Body of pancreas (tissue), 4 donors: ENCODE measurements at regions not wholly inside any gene's neighbourhood (a gene's known extent, or its start where the extent isn't known, plus 50 kb on each side); places are given as distances from the start of the nearest gene placed in this dataset.

ENCODE experiments used
- ATAC-seq: fragments of 150-250 bp; one replicate; pipeline ENCODE4 v1.9.1; 2016
- DNase-seq, 4 donors: peaks; one replicate each; pipeline ENCODE4 v3.0.0-alpha.2; 2019
- H3K27ac ChIP-seq, 4 donors: fragments of 200-600 bp; sonication (generic); 1 replicate in 3 of 4; 2 replicates in 1 of 4; pipeline versions ENCODE4 v1.5.1 to v1.6.1; 2016 to 2019; ENCODE audit warnings: mild to moderate bottlenecking in 1 of 4, mixed read lengths in 1 of 4, moderate library complexity in 1 of 4
- H3K27me3 ChIP-seq, 2 donors: fragments of 200-600 bp; sonication (generic); one replicate each; pipeline ENCODE4 v1.6.0; 2016; ENCODE audit warnings: mild to moderate bottlenecking in 1 of 2
- H3K36me3 ChIP-seq, 2 donors: fragments of 200-600 bp; sonication (generic); replicated peaks in 1 of 2; 2 replicates each; pipeline ENCODE4 v1.5.1; 2016; ENCODE audit warnings: low read depth in 2 of 2; ENCODE audit not compliant: insufficient read depth in 1 of 2
- H3K4me1 ChIP-seq: fragments of 200-600 bp; sonication (generic); one replicate; pipeline ENCODE4 v1.6.0; 2016
- H3K4me3 ChIP-seq, 2 donors: fragments of 200-600 bp; sonication (generic); 1 replicate in 1 of 2; 2 replicates in 1 of 2; pipeline ENCODE4 v1.5.1; 2016 to 2019
- H3K9me3 ChIP-seq, 3 donors: fragments of 200-600 bp; sonication (generic); 1 replicate in 2 of 3; 2 replicates in 1 of 3; pipeline ENCODE4 v1.5.1; 2016
- CTCF ChIP-seq, 7 experiments: fragments of 450-650 bp in 4 of 7; fragments of 200-600 bp in 3 of 7; sonication (generic) in 3 of 7; IDR thresholded peaks; one replicate each; pipeline ENCODE4 v1.5.1; 2016 to 2019; ENCODE audit warnings: antibody characterized with exemption in 7 of 7
- POLR2A ChIP-seq, 3 donors: fragments of 450-650 bp; IDR thresholded peaks; one replicate each; pipeline ENCODE4 v1.6.1; 2016; ENCODE audit warnings: antibody characterized with exemption in 3 of 3, mild to moderate bottlenecking in 2 of 3
- WGBS, 2 donors: methylation state at CpG; one replicate each; pipeline ENCODE4 v1.1.5; 2017; 5-methylcytosine and 5-hydroxymethylcytosine counted together
- intact Hi-C: fragments of 100-400 bp; cut with DNase I; formaldehyde crosslinking; loops from one replicate; pipeline ENCODE4 v1.15.1; 2023

GRCh38 chr18:27577265-27577664, 392.2 kb upstream of the CHST9 start:
- DNase-seq (no peak), ATAC-seq (no peak)
- H3K4me3 ChIP-seq = no peak overlapping the region
- H3K36me3 ChIP-seq = no peaks in the 10 kb centered on the region
- H3K27me3 ChIP-seq = no peaks in the 10 kb centered on the region
- intact Hi-C loops = no loop called here
- no peak for TF ChIP-seq CTCF (IDR thresholded peaks at IDR 0.05)
- TF ChIP-seq POLR2A (IDR thresholded peaks at IDR 0.05) = no peak
- H3K9me3 ChIP-seq = no peaks in the 10 kb centered on the region
- no peak overlapping the region for H3K27ac ChIP-seq
- WGBS, 2 donors = 32 to 38% methylated on average over 3 of the region's 3 CpGs
- no peaks in the 10 kb centered on the region for H3K4me1 ChIP-seq

- no peaks in the 10 kb centered on the region for H3K4me1 ChIP-seq
- DNase-seq (no peak), ATAC-seq (no peak)
- TF ChIP-seq POLR2A (IDR thresholded peaks at IDR 0.05) (no peak), CTCF (IDR thresholded peaks at IDR 0.05) (no peak)
- intact Hi-C loops = no loop called here
- H3K27ac ChIP-seq = no peak overlapping the region
- no peak overlapping the region for H3K4me3 ChIP-seq
- H3K27me3 ChIP-seq = no peaks in the 10 kb centered on the region
- H3K9me3 ChIP-seq = no peaks in the 10 kb centered on the region
- no peaks in the 10 kb centered on the region for H3K36me3 ChIP-seq
- WGBS, 2 donors = 67 to 68% methylated on average over 1 of the region's 1 CpG
Observed at GRCh38 chr18:27567434-27567833, 382.3 kb upstream of the CHST9 start.

- no peaks in the 10 kb centered on the region for H3K36me3 ChIP-seq
- TF ChIP-seq CTCF (IDR thresholded peaks at IDR 0.05) = no peak
- no peak for TF ChIP-seq POLR2A (IDR thresholded peaks at IDR 0.05)
- H3K4me3 ChIP-seq = no peak overlapping the region
- DNase-seq (no peak), ATAC-seq (no peak)
- no peak overlapping the region for H3K27ac ChIP-seq
- H3K4me1 ChIP-seq = no peaks in the 10 kb centered on the region
- intact Hi-C loops = no loop called here
- no peaks in the 10 kb centered on the region for H3K9me3 ChIP-seq
- H3K27me3 ChIP-seq = no peaks in the 10 kb centered on the region
- WGBS, 2 donors = 72 to 82% methylated on average over 3 of the region's 3 CpGs
Observed at GRCh38 chr18:27564066-27564465, 379.0 kb upstream of the CHST9 start.

- H3K36me3 ChIP-seq = no peaks in the 10 kb centered on the region
- ATAC-seq (no peak), DNase-seq (no peak)
- H3K9me3 ChIP-seq = no peaks in the 10 kb centered on the region
- H3K4me1 ChIP-seq = no peaks in the 10 kb centered on the region
- TF ChIP-seq CTCF (IDR thresholded peaks at IDR 0.05) (no peak), POLR2A (IDR thresholded peaks at IDR 0.05) (no peak)
- intact Hi-C loops = no loop called here
- H3K4me3 ChIP-seq = no peak overlapping the region
- no peak overlapping the region for H3K27ac ChIP-seq
- 46 to 60% methylated on average over 4 of the region's 4 CpGs for WGBS, 2 donors
- no peaks in the 10 kb centered on the region for H3K27me3 ChIP-seq
Observed at GRCh38 chr18:27558388-27559155, 373.5 kb upstream of the CHST9 start.

- 50 to 63% methylated on average over 4 of the region's 4 CpGs for WGBS, 2 donors
Observed at GRCh38 chr18:27556741-27557140, 371.6 kb upstream of the CHST9 start.

More at GRCh38 chr18:27556741-27557140, 371.6 kb upstream of the CHST9 start:
- Histone ChIP-seq H3K4me3 (no peak overlapping the region), H3K9me3 (no peaks in the 10 kb centered on the region), H3K27ac (no peak overlapping the region), H3K27me3 (no peaks in the 10 kb centered on the region), H3K36me3 (no peaks in the 10 kb centered on the region), H3K4me1 (no peaks in the 10 kb centered on the region)
- no peak for ATAC-seq
- TF ChIP-seq CTCF (IDR thresholded peaks at IDR 0.05) = no peak
- intact Hi-C loops = no loop called here
- no peak for DNase-seq
